GM18519 (cell line): ENCODE measurements at regions not wholly inside any gene's neighbourhood (a gene's known extent, or its start where the extent isn't known, plus 50 kb on each side); places are given as distances from the start of the nearest gene placed in this dataset.

ENCODE experiments used
- ATAC-seq: cut with Tn5 transposase; IDR thresholded peaks from one replicate; pipeline ENCODE4 v1.9.1; 2021; ENCODE audit warnings: mild to moderate bottlenecking, moderate library complexity; ENCODE audit not compliant: unreplicated experiment, low FRiP score

GRCh38 chr12:58601529-58601928 lies 318.8 kb downstream of the LRIG3 start:
- ATAC-seq, result no peak

- ATAC-seq, result no peak
Measured at GRCh38 chr12:58602179-58602578, 318.1 kb downstream of the LRIG3 start.

GRCh38 chr12:58602736-58603135 lies 317.6 kb downstream of the LRIG3 start:
- no peak for ATAC-seq

- ATAC-seq, result no peak
Measured at GRCh38 chr12:58607805-58608204, 312.5 kb downstream of the LRIG3 start.

GRCh38 chr12:58608711-58609110 lies 311.6 kb downstream of the LRIG3 start:
- ATAC-seq, result no peak

GRCh38 chr12:58615047-58615446 lies 305.3 kb downstream of the LRIG3 start:
- ATAC-seq, result no peak

GRCh38 chr12:58615576-58615975 lies 304.7 kb downstream of the LRIG3 start:
- no peak for ATAC-seq

- ATAC-seq, result no peak
Measured at GRCh38 chr12:58616618-58617017, 303.7 kb downstream of the LRIG3 start.

- no peak for ATAC-seq
Measured at GRCh38 chr12:58621126-58621525, 299.2 kb downstream of the LRIG3 start.

- ATAC-seq, result no peak
Measured at GRCh38 chr12:58629376-58629775, 290.9 kb downstream of the LRIG3 start.

GRCh38 chr12:58633479-58633878 lies 286.8 kb downstream of the LRIG3 start:
- no peak for ATAC-seq

- no peak for ATAC-seq
Measured at GRCh38 chr12:58639318-58639934, 280.9 kb downstream of the LRIG3 start.

GRCh38 chr12:58640314-58640713 lies 280.0 kb downstream of the LRIG3 start:
- no peak for ATAC-seq

- no peak for ATAC-seq
Measured at GRCh38 chr12:58645946-58646345, 274.4 kb downstream of the LRIG3 start.

GRCh38 chr12:58647495-58647894 lies 272.8 kb downstream of the LRIG3 start:
- no peak for ATAC-seq

GRCh38 chr12:58648176-58648575 lies 272.1 kb downstream of the LRIG3 start:
- ATAC-seq, result no peak

GRCh38 chr12:58651850-58652249 lies 268.5 kb downstream of the LRIG3 start:
- ATAC-seq, result no peak

GRCh38 chr12:58654021-58654420 lies 266.3 kb downstream of the LRIG3 start:
- ATAC-seq, result no peak

GRCh38 chr12:58655375-58655774 lies 264.9 kb downstream of the LRIG3 start:
- no peak for ATAC-seq

GRCh38 chr12:58656254-58657009 lies 263.9 kb downstream of the LRIG3 start:
- no peak for ATAC-seq

- no peak for ATAC-seq
Measured at GRCh38 chr12:58657190-58657589, 263.1 kb downstream of the LRIG3 start.

GRCh38 chr12:58665375-58665774 lies 254.9 kb downstream of the LRIG3 start:
- no peak for ATAC-seq
